Activated B cell treated with CpG ODN at 0.5 μM for 24 hours (primary cell): ENCODE measurements at regions not wholly inside any gene's neighbourhood (a gene's known extent, or its start where the extent isn't known, plus 50 kb on each side); places are given as distances from the start of the nearest gene placed in this dataset.

Experiments used
- ATAC-seq: fragments of 200-7000 bp; cut with Tn5 transposase; one replicate; pipeline ENCODE4 v1.10.0; 2021; ENCODE audit warnings: low read depth, mild to moderate bottlenecking, moderate library complexity
- CTCF ChIA-PET: fragments of 350-600 bp; sonication (Branson Sonifier 250); formaldehyde crosslinking; loops from one replicate; lab custom pipeline; 2021; ENCODE audit warnings: antibody characterized with exemption; lab: Charles Lee
- POLR2A ChIA-PET: fragments of 350-600 bp; sonication (Branson Sonifier 250); formaldehyde crosslinking; loops from one replicate; lab custom pipeline; 2021; ENCODE audit warnings: antibody characterized with exemption; lab: Charles Lee
- DNase-seq: peaks from one replicate; pipeline ENCODE4 v3.0.0; 2022
- H3K27ac Mint-ChIP-seq: one replicate; pipeline ENCODE4 v1.8.0; 2020; ENCODE audit warnings: mixed read lengths
- H3K27me3 Mint-ChIP-seq: one replicate; pipeline ENCODE4 v1.8.0; 2021; ENCODE audit warnings: mixed read lengths
- H3K36me3 Mint-ChIP-seq: one replicate; pipeline ENCODE4 v1.8.0; 2021; ENCODE audit warnings: low read depth, mixed read lengths
- H3K4me1 Mint-ChIP-seq: one replicate; pipeline ENCODE4 v1.8.0; 2021; ENCODE audit warnings: mixed read lengths
- H3K4me3 Mint-ChIP-seq: one replicate; pipeline ENCODE4 v1.8.0; 2020; ENCODE audit warnings: mild to moderate bottlenecking, mixed read lengths
- H3K9me3 Mint-ChIP-seq: one replicate; pipeline ENCODE4 v1.8.0; 2020; ENCODE audit warnings: mixed read lengths
- CTCF ChIP-seq: fragments of 200-600 bp; IDR thresholded peaks from one replicate; pipeline ENCODE4 v1.8.0; 2022; ENCODE audit warnings: antibody characterized with exemption, mild to moderate bottlenecking
- intact Hi-C: fragments of 100-400 bp; cut with micrococcal nuclease; formaldehyde crosslinking; loops from one replicate; pipeline ENCODE4 v1.15.1; 2024

GRCh38 chr5:175235251-175235960, 208.6 kb downstream of the DRD1 start:
- no peak overlapping the region for H3K27ac Mint-ChIP-seq
- ATAC-seq (no peak), DNase-seq (no peak)
- TF ChIP-seq CTCF: no peak
- H3K27me3 Mint-ChIP-seq: no peaks in the 10 kb centered on the region
- no peak overlapping the region for H3K4me3 Mint-ChIP-seq
- ChIA-PET CTCF (no interaction called here), POLR2A (no interaction called here)
- no peaks in the 10 kb centered on the region for H3K36me3 Mint-ChIP-seq
- no peaks in the 10 kb centered on the region for H3K4me1 Mint-ChIP-seq
- intact Hi-C loops: no loop called here
- no peaks in the 10 kb centered on the region for H3K9me3 Mint-ChIP-seq

- CTCF ChIA-PET: no interaction called here
- Mint-ChIP-seq H3K27me3 (no peaks in the 10 kb centered on the region), H3K4me3 (no peak overlapping the region), H3K36me3 (no peaks in the 10 kb centered on the region), H3K4me1 (no peaks in the 10 kb centered on the region), H3K27ac (no peak overlapping the region), H3K9me3 (no peaks in the 10 kb centered on the region)
- DNase-seq: no peak
- intact Hi-C loops: no loop called here
- ATAC-seq: no peak
- no peak for TF ChIP-seq CTCF
- POLR2A ChIA-PET: no interaction called here
These were observed 213.7 kb downstream of the DRD1 start for GRCh38 chr5:175230299-175230698.

GRCh38 chr5:175226506-175226905, 217.5 kb downstream of the DRD1 start:
- no peak for TF ChIP-seq CTCF
- no peak for DNase-seq
- CTCF ChIA-PET: no interaction called here
- Mint-ChIP-seq H3K36me3 (no peaks in the 10 kb centered on the region), H3K4me3 (no peak overlapping the region), H3K4me1 (no peaks in the 10 kb centered on the region), H3K27me3 (no peaks in the 10 kb centered on the region), H3K27ac (no peak overlapping the region), H3K9me3 (no peaks in the 10 kb centered on the region)
- intact Hi-C loops: no loop called here
- POLR2A ChIA-PET: no interaction called here
- ATAC-seq: no peak

GRCh38 chr5:175223291-175223690, 220.7 kb downstream of the DRD1 start:
- no peaks in the 10 kb centered on the region for H3K4me1 Mint-ChIP-seq
- no peak overlapping the region for H3K4me3 Mint-ChIP-seq
- POLR2A ChIA-PET: no interaction called here
- TF ChIP-seq CTCF: no peak
- no peak for DNase-seq
- intact Hi-C loops: no loop called here
- no peaks in the 10 kb centered on the region for H3K9me3 Mint-ChIP-seq
- ATAC-seq: no peak
- H3K27me3 Mint-ChIP-seq: no peaks in the 10 kb centered on the region
- H3K36me3 Mint-ChIP-seq: no peaks in the 10 kb centered on the region
- no peak overlapping the region for H3K27ac Mint-ChIP-seq
- CTCF ChIA-PET: no interaction called here

- Mint-ChIP-seq H3K27me3 (no peaks in the 10 kb centered on the region), H3K27ac (no peak overlapping the region), H3K9me3 (no peaks in the 10 kb centered on the region), H3K36me3 (no peaks in the 10 kb centered on the region), H3K4me3 (no peak overlapping the region), H3K4me1 (no peaks in the 10 kb centered on the region)
- intact Hi-C loops: no loop called here
- TF ChIP-seq CTCF: no peak
- DNase-seq (no peak), ATAC-seq (no peak)
- ChIA-PET POLR2A (no interaction called here), CTCF (no interaction called here)
These were observed 221.4 kb downstream of the DRD1 start for GRCh38 chr5:175222621-175223020.
